Lower lobe of right lung (tissue), 2 donors: ENCODE measurements at regions not wholly inside any gene's neighbourhood (a gene's known extent, or its start where the extent isn't known, plus 50 kb on each side); places are given as distances from the start of the nearest gene placed in this dataset.

Experiments
- ATAC-seq, 2 donors: fragments of 200-7000 bp; cut with Tn5 transposase; one replicate each; pipeline ENCODE4 v1.9.1; 2020 to 2022; ENCODE audit warnings: mild to moderate bottlenecking in 2 of 2, moderate library complexity in 2 of 2
- DNase-seq: peaks from one replicate; pipeline ENCODE4 v3.0.0-alpha.2; 2020
- H3K27ac ChIP-seq: fragments of 200-600 bp; one replicate; pipeline ENCODE4 v1.8.0; 2022
- H3K27me3 ChIP-seq: fragments of 200-600 bp; one replicate; pipeline ENCODE4 v1.8.0; 2022; ENCODE audit warnings: low read depth
- H3K36me3 ChIP-seq: fragments of 200-600 bp; one replicate; pipeline ENCODE4 v1.8.0; 2022; ENCODE audit warnings: mild to moderate bottlenecking
- H3K4me1 ChIP-seq: fragments of 200-600 bp; one replicate; pipeline ENCODE4 v1.8.0; 2022
- H3K4me3 ChIP-seq: fragments of 200-600 bp; one replicate; pipeline ENCODE4 v1.8.0; 2022; ENCODE audit warnings: mild to moderate bottlenecking
- H3K9me3 ChIP-seq: fragments of 200-600 bp; one replicate; pipeline ENCODE4 v1.8.0; 2022
- CTCF ChIP-seq: fragments of 200-600 bp; IDR thresholded peaks from one replicate; pipeline ENCODE4 v1.8.0; 2022; ENCODE audit warnings: antibody characterized with exemption, mild to moderate bottlenecking
- intact Hi-C: fragments of 100-400 bp; cut with DNase I; formaldehyde crosslinking; loops from one replicate; pipeline ENCODE4 v1.11.0; 2022
- donor health status: DM: no; HTN: yes; CAD: no; lungs with severe emphysema.

GRCh38 chr12:70154960-70155589 lies 88.2 kb upstream of the CNOT2 start:
- peaks cover 14% of the 10 kb centered on the region for H3K9me3 ChIP-seq
- intact Hi-C loops = no loop called here

GRCh38 chr12:70157099-70157498 lies 86.1 kb upstream of the CNOT2 start:
- ATAC-seq = no peak
- Histone ChIP-seq H3K36me3 (no peaks in the 10 kb centered on the region), H3K9me3 (peaks cover 14% of the 10 kb centered on the region), H3K4me3 (no peak overlapping the region), H3K27ac (no peak overlapping the region), H3K4me1 (no peaks in the 10 kb centered on the region), H3K27me3 (no peaks in the 10 kb centered on the region)
- intact Hi-C loops = no loop called here
- DNase-seq = no peak
- TF ChIP-seq CTCF = no peak

More at GRCh38 chr12:70154960-70155589, 88.2 kb upstream of the CNOT2 start:
- ATAC-seq (no peak), DNase-seq (no peak)
- Histone ChIP-seq H3K27ac (no peak overlapping the region), H3K4me3 (no peak overlapping the region), H3K27me3 (no peaks in the 10 kb centered on the region), H3K4me1 (no peaks in the 10 kb centered on the region), H3K36me3 (no peaks in the 10 kb centered on the region)
- no peak for TF ChIP-seq CTCF

- no peak for TF ChIP-seq CTCF
- Histone ChIP-seq H3K36me3 (no peaks in the 10 kb centered on the region), H3K27me3 (no peaks in the 10 kb centered on the region), H3K4me3 (no peak overlapping the region), H3K4me1 (no peaks in the 10 kb centered on the region), H3K27ac (no peak overlapping the region), H3K9me3 (no peaks in the 10 kb centered on the region)
- DNase-seq (no peak), ATAC-seq (no peak)
- intact Hi-C loops = no loop called here
Observed at GRCh38 chr12:70165450-70165849, 77.8 kb upstream of the CNOT2 start.

GRCh38 chr12:70176290-70176689 lies 66.9 kb upstream of the CNOT2 start:
- ATAC-seq (no peak), DNase-seq (no peak)
- no peak for TF ChIP-seq CTCF
- no peak overlapping the region for H3K27ac ChIP-seq
- intact Hi-C loops = no loop called here
- no peaks in the 10 kb centered on the region for H3K9me3 ChIP-seq
- H3K4me3 ChIP-seq = no peak overlapping the region
- H3K36me3 ChIP-seq = no peaks in the 10 kb centered on the region
- no peaks in the 10 kb centered on the region for H3K4me1 ChIP-seq
- H3K27me3 ChIP-seq = no peaks in the 10 kb centered on the region

GRCh38 chr12:70177631-70178030 lies 65.6 kb upstream of the CNOT2 start:
- Histone ChIP-seq H3K27ac (no peak overlapping the region), H3K4me1 (no peaks in the 10 kb centered on the region), H3K36me3 (no peaks in the 10 kb centered on the region), H3K9me3 (no peaks in the 10 kb centered on the region), H3K4me3 (no peak overlapping the region), H3K27me3 (no peaks in the 10 kb centered on the region)
- no peak for TF ChIP-seq CTCF
- intact Hi-C loops = no loop called here
- DNase-seq (no peak), ATAC-seq (no peak)
